Esophagus squamous epithelium (tissue), 5 donors: ENCODE measurements at regions not wholly inside any gene's neighbourhood (a gene's known extent, or its start where the extent isn't known, plus 50 kb on each side); places are given as distances from the start of the nearest gene placed in this dataset.

Experiments used
- DNase-seq: peaks from one replicate; lab custom pipeline; 2025; lab: John Stamatoyannopoulos, UW
- H3K27ac ChIP-seq, 4 donors: fragments of 200-600 bp; sonication (generic); one replicate each; pipeline ENCODE4 v1.5.1; 2016 to 2019; ENCODE audit warnings: mild to moderate bottlenecking in 1 of 4
- H3K27me3 ChIP-seq, 4 donors: fragments of 200-600 bp; sonication (generic); 1 replicate in 3 of 4; 2 replicates in 1 of 4; pipeline versions ENCODE4 v1.5.1 to v1.6.0; 2017 to 2021; ENCODE audit warnings: antibody characterized with exemption in 1 of 4
- H3K36me3 ChIP-seq, 3 donors: fragments of 200-600 bp; sonication (generic); one replicate each; pipeline ENCODE4 v1.5.1; 2016 to 2019
- H3K4me1 ChIP-seq, 3 donors: fragments of 200-600 bp; sonication (generic); one replicate each; pipeline ENCODE4 v1.5.1; 2017 to 2019
- H3K4me3 ChIP-seq, 4 donors: fragments of 200-600 bp; sonication (generic); 1 replicate in 3 of 4; 2 replicates in 1 of 4; pipeline ENCODE4 v1.5.1; 2016 to 2019; ENCODE audit warnings: mild to moderate bottlenecking in 2 of 4, moderate library complexity in 1 of 4
- H3K9me3 ChIP-seq, 3 donors: fragments of 200-600 bp; sonication (generic); one replicate each; pipeline ENCODE4 v1.5.1; 2016 to 2019
- POLR2A ChIP-seq, 4 donors: fragments of 450-650 bp; IDR thresholded peaks; one replicate each; pipeline ENCODE4 v1.6.1; 2017; ENCODE audit warnings: antibody characterized with exemption in 4 of 4, mild to moderate bottlenecking in 4 of 4, moderate library complexity in 3 of 4
- whole genome bisulfite sequencing, 2 donors: methylation state at CpG; one replicate each; pipeline ENCODE4 v1.1.5; 2018; 5-methylcytosine and 5-hydroxymethylcytosine counted together
- intact Hi-C: fragments of 100-400 bp; cut with DNase I; formaldehyde crosslinking; loops from one replicate; pipeline ENCODE4 v1.15.0; 2022
- TF ChIP-seq, protein P1 (sequence below), 6 experiments: fragments of 450-650 bp in 4 of 6; fragments of 200-600 bp in 2 of 6; sonication (generic) in 2 of 6; IDR thresholded peaks; one replicate each; pipeline ENCODE4 v1.5.1; 2016 to 2019; ENCODE audit warnings: antibody characterized with exemption in 6 of 6, mild to moderate bottlenecking in 4 of 6, moderate library complexity in 4 of 6
- donor health status: DM: yes; HTN: yes; CAD: no.

DNA sequence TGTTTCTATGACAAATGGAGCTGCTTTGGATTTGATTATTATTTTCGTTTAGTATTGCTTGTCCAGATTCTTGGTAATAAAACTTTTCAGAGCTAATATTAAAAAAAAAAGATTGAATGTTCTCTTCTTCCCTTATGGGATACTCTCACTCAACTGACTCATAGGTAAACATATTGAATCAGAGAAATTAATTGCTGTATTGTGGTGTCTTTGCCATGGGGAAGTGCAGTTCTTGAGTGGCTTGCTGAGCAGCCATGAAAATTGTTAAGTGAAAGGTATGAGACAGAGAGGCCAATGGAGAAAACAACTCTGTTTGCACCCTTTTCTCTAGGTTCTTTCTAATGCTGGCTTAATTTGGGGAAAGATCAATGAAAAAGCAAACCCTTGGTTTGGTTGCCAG, 149.9 kb upstream of the HMHB1 start:
- DNase-seq, result no peak
- intact Hi-C loops, result no loop called here
- no peak for TF ChIP-seq POLR2A (IDR thresholded peaks at IDR 0.05)
- TF ChIP-seq, protein P1, sequence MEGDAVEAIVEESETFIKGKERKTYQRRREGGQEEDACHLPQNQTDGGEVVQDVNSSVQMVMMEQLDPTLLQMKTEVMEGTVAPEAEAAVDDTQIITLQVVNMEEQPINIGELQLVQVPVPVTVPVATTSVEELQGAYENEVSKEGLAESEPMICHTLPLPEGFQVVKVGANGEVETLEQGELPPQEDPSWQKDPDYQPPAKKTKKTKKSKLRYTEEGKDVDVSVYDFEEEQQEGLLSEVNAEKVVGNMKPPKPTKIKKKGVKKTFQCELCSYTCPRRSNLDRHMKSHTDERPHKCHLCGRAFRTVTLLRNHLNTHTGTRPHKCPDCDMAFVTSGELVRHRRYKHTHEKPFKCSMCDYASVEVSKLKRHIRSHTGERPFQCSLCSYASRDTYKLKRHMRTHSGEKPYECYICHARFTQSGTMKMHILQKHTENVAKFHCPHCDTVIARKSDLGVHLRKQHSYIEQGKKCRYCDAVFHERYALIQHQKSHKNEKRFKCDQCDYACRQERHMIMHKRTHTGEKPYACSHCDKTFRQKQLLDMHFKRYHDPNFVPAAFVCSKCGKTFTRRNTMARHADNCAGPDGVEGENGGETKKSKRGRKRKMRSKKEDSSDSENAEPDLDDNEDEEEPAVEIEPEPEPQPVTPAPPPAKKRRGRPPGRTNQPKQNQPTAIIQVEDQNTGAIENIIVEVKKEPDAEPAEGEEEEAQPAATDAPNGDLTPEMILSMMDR (IDR thresholded peaks at IDR 0.05), result no peak

DNA sequence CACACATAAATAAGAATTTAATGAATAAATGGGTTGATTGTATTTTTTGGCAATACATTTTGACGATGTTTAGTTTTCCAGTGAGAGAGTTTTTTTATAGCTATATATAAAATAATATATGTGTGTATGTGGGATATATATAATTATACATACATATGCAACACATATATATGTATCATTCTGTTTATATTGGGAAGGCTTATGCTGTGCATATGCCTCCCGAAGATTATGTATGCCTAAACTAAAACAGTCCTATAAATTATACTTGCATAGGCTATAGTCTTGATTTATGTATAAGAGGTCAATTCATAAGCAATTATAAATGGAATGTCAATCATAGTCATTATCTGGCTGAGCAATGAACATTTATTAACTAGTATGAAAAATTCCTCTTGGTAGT, 151.3 kb upstream of the HMHB1 start:
- intact Hi-C loops, result no loop called here
- 93 to 94% methylated on average over 2 of the region's 2 CpGs for WGBS, 2 donors

More for the DNA sequence above, 149.9 kb upstream of the HMHB1 start:
- peaks cover 0 to 16% (median 0%) of the 10 kb centered on the region in 3 donors for H3K4me1 ChIP-seq
- no peaks in the 10 kb centered on the region for H3K36me3 ChIP-seq
- no peak overlapping the region for H3K27ac ChIP-seq
- no peaks in the 10 kb centered on the region for H3K9me3 ChIP-seq
- no peak overlapping the region for H3K4me3 ChIP-seq
- 72 to 76% methylated on average over 1 of the region's 1 CpG for WGBS, 2 donors
- no peaks in the 10 kb centered on the region for H3K27me3 ChIP-seq

DNA sequence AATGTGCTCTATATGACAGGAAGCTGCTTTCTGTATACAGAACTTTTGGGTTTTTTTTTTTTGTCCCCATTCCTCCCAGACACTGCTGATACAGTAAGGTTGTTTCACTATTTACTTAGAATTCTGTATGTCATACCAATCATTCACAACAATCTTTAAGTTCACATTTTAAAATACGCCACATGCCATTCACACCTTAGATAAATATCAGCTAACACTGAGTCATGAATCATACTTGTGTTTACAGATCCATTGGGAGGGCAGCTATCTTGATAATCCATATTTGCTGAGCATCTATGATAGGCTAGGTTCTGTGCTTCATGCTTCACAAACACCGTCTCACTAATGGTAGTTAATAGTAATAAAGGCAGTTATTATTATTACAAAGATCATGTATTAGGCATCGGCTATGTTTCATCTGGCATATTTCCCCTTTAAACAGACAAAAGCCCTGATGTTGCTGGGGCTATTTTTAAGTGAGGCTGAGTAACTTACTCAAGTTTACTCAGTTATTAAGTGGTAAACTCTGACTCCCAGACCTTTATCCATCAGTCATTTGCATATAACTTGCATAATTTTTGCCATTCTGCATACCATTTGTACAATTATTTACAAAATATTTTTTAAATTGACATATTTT, 152.2 kb upstream of the HMHB1 start:
- H3K27me3 ChIP-seq, result no peaks in the 10 kb centered on the region
- H3K36me3 ChIP-seq, result no peaks in the 10 kb centered on the region
- H3K9me3 ChIP-seq, result no peaks in the 10 kb centered on the region
- H3K27ac ChIP-seq, result no peak overlapping the region
- no peak for TF ChIP-seq POLR2A (IDR thresholded peaks at IDR 0.05)
- TF ChIP-seq, protein P1 (IDR thresholded peaks at IDR 0.05), result no peak
- peaks cover 0 to 16% (median 0%) of the 10 kb centered on the region in 3 donors for H3K4me1 ChIP-seq
- DNase-seq, result no peak
- 29 to 57% methylated on average over 3 of the region's 3 CpGs for WGBS, 2 donors
- intact Hi-C loops, result no loop called here
- H3K4me3 ChIP-seq, result no peak overlapping the region

More for the DNA sequence above, 151.3 kb upstream of the HMHB1 start:
- no peak for TF ChIP-seq POLR2A (IDR thresholded peaks at IDR 0.05)
- TF ChIP-seq, protein P1 (IDR thresholded peaks at IDR 0.05), result no peak
- Histone ChIP-seq H3K4me3 (no peak overlapping the region), H3K36me3 (no peaks in the 10 kb centered on the region), H3K9me3 (no peaks in the 10 kb centered on the region), H3K27ac (no peak overlapping the region), H3K27me3 (no peaks in the 10 kb centered on the region), H3K4me1 (peaks cover 0 to 16% (median 0%) of the 10 kb centered on the region in 3 donors)
- no peak for DNase-seq

DNA sequence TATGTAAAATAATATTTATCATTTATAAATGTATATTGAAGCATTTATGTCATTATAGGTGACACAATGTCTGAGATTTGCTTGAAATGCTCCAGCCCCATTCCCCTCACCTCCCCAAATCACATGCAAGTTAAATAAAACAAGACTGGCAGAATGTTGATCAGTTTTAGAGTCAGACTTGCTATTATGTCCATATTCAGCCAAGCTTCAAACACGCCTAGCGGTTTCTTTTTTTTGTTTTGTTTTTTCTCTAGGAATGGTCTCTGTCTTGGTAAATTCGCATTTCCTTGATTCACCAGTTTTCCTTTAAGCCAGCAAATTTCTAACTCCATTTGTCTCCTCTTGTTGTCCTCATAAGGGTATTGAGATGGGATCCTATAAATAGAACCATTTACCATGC, 153.0 kb upstream of the HMHB1 start:
- intact Hi-C loops, result no loop called here
- no peak overlapping the region for H3K4me3 ChIP-seq
- H3K27ac ChIP-seq, result no peak overlapping the region
- DNase-seq, result no peak
- H3K4me1 ChIP-seq, result peaks cover 0 to 16% (median 0%) of the 10 kb centered on the region in 3 donors
- no peaks in the 10 kb centered on the region for H3K9me3 ChIP-seq
- no peaks in the 10 kb centered on the region for H3K27me3 ChIP-seq
- no peaks in the 10 kb centered on the region for H3K36me3 ChIP-seq
- WGBS, 2 donors, result 88 to 91% methylated on average over 3 of the region's 3 CpGs
- TF ChIP-seq, protein P1 (IDR thresholded peaks at IDR 0.05), result no peak
- no peak for TF ChIP-seq POLR2A (IDR thresholded peaks at IDR 0.05)

DNA sequence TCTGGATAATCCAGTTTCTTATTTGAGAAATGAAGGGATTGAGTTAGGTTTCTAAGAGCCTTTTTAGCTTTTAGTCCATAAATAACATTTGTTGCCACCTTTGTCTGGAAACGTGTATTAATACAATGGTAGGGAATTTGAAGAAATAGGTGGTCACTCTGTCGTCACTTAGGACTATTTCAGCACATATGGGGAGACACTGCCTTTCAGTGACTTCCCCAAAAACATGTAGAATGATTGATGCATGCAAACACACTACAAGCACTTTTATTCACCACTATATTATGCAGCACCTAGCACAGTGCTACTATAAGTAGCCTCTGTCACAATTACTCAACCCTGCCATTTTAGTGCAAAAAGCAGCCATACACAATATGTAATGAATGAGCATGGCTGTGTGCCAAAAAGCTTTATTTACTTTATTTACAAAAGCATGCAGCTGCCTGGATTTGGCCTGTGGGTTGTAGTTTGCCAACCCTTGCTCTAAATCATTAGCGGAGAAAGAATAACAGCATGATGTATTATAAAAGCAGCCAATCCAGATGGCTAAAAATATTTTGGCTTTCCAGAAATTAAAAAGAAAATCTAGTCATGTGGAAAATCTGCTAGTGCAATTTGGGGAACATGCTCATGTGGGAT, 154.2 kb upstream of the HMHB1 start:
- H3K27me3 ChIP-seq, result no peaks in the 10 kb centered on the region
- no peak for DNase-seq
- 43 to 58% methylated on average over 3 of the region's 3 CpGs for WGBS, 2 donors
- H3K27ac ChIP-seq, result no peak overlapping the region
- TF ChIP-seq, protein P1 (IDR thresholded peaks at IDR 0.05), result no peak
- no peak for TF ChIP-seq POLR2A (IDR thresholded peaks at IDR 0.05)
- H3K4me3 ChIP-seq, result no peak overlapping the region
- H3K36me3 ChIP-seq, result no peaks in the 10 kb centered on the region
- intact Hi-C loops, result no loop called here
- no peaks in the 10 kb centered on the region for H3K9me3 ChIP-seq
- peaks cover 0 to 16% (median 0%) of the 10 kb centered on the region in 3 donors for H3K4me1 ChIP-seq
